Activated effector memory CD4-positive, alpha-beta T cell treated with Interleukin-2 at 50 U/mL for 16 hours (primary cell): ENCODE measurements at regions not wholly inside any gene's neighbourhood (a gene's known extent, or its start where the extent isn't known, plus 50 kb on each side); places are given as distances from the start of the nearest gene placed in this dataset.
"Not testable (repeated sequence)": the region's sequence is repeated elsewhere in the genome, so short reads cannot be mapped to it uniquely, and the experiment has no call there.

Experiments
- DNase-seq: peaks from one replicate; pipeline ENCODE4 v3.0.0-alpha.2; 2020

- DNase-seq = no peak
Observed at GRCh38 chr15:62413786-62414185, 248.7 kb upstream of the C2CD4B start.

- no peak for DNase-seq
Observed at GRCh38 chr15:62415498-62415897, 250.4 kb upstream of the C2CD4B start.

GRCh38 chr15:62416526-62416925, 251.4 kb upstream of the C2CD4B start:
- DNase-seq = no peak

- DNase-seq = no peak
Observed at GRCh38 chr15:62417439-62417838, 252.4 kb upstream of the C2CD4B start.

GRCh38 chr15:62418496-62418895, 253.4 kb upstream of the C2CD4B start:
- not testable (repeated sequence) for DNase-seq

GRCh38 chr15:62419192-62419591, 254.1 kb upstream of the C2CD4B start:
- no peak for DNase-seq

GRCh38 chr15:62420371-62420770, 255.3 kb upstream of the C2CD4B start:
- DNase-seq = not testable (repeated sequence)

- no peak for DNase-seq
Observed at GRCh38 chr15:62421289-62421688, 256.2 kb upstream of the C2CD4B start.

GRCh38 chr15:62426387-62426956, 261.4 kb upstream of the C2CD4B start:
- DNase-seq = no peak

- DNase-seq = no peak
Observed at GRCh38 chr15:62428259-62428658, 263.2 kb upstream of the C2CD4B start.

GRCh38 chr15:62428851-62429598, 263.9 kb upstream of the C2CD4B start:
- no peak for DNase-seq

GRCh38 chr15:62430056-62430455, 265.0 kb upstream of the C2CD4B start:
- DNase-seq = no peak

- DNase-seq = no peak
Observed at GRCh38 chr15:62430552-62430951, 265.5 kb upstream of the C2CD4B start.

- DNase-seq = no peak
Observed at GRCh38 chr15:62431008-62431797, 266.1 kb upstream of the C2CD4B start.

GRCh38 chr15:62431817-62432216, 266.7 kb upstream of the C2CD4B start:
- DNase-seq = no peak

GRCh38 chr15:62432702-62433398, 267.8 kb upstream of the C2CD4B start:
- no peak for DNase-seq

- no peak for DNase-seq
Observed at GRCh38 chr15:62436235-62436634, 271.1 kb upstream of the C2CD4B start.

- DNase-seq = no peak
Observed at GRCh38 chr15:62437753-62438152, 272.7 kb upstream of the C2CD4B start.

- DNase-seq = no peak
Observed at GRCh38 chr15:62439543-62440016, 274.5 kb upstream of the C2CD4B start.

GRCh38 chr15:62440362-62441105, 275.4 kb upstream of the C2CD4B start:
- DNase-seq = no peak

- DNase-seq = no peak
Observed at GRCh38 chr15:62444104-62445022, 279.3 kb upstream of the C2CD4B start.
